Esophagus muscularis mucosa (tissue), 3 donors: ENCODE measurements at regions not wholly inside any gene's neighbourhood (a gene's known extent, or its start where the extent isn't known, plus 50 kb on each side); places are given as distances from the start of the nearest gene placed in this dataset.

Source experiments
- POLR2A ChIP-seq: fragments of 450-650 bp; IDR thresholded peaks from one replicate; pipeline ENCODE4 v1.6.1; 2017; ENCODE audit warnings: antibody characterized with exemption, moderate library complexity, mild to moderate bottlenecking, low read depth
- TF ChIP-seq, protein P1 (sequence below), 3 experiments: fragments of 200-600 bp in 2 of 3; fragments of 450-650 bp in 1 of 3; sonication (generic) in 2 of 3; IDR thresholded peaks; one replicate each; pipeline ENCODE4 v1.5.1; 2017 to 2019; ENCODE audit warnings: antibody characterized with exemption in 3 of 3, mild to moderate bottlenecking in 2 of 3, moderate library complexity in 1 of 3

DNA sequence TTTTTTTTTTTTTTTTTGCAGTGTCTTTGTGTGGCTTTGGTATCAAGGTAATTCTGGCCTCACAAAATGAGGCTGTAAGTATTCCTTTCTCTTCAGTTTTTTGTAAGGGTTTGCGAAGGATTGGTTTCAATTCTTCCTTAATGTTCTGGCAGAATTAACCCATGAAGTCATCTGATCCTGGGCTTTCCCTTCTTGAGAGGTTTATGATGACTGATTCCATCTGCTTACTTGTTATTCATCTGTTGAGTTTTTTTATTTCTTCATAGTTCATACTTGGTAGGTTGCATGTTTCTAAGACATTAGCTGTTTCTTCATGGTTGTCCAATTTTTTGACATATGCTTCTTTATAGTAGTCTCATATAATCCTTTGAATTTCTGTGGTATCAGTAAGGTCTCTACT, 181.4 kb upstream of the PDE5A start:
- no peak for TF ChIP-seq POLR2A
- TF ChIP-seq, protein P1, sequence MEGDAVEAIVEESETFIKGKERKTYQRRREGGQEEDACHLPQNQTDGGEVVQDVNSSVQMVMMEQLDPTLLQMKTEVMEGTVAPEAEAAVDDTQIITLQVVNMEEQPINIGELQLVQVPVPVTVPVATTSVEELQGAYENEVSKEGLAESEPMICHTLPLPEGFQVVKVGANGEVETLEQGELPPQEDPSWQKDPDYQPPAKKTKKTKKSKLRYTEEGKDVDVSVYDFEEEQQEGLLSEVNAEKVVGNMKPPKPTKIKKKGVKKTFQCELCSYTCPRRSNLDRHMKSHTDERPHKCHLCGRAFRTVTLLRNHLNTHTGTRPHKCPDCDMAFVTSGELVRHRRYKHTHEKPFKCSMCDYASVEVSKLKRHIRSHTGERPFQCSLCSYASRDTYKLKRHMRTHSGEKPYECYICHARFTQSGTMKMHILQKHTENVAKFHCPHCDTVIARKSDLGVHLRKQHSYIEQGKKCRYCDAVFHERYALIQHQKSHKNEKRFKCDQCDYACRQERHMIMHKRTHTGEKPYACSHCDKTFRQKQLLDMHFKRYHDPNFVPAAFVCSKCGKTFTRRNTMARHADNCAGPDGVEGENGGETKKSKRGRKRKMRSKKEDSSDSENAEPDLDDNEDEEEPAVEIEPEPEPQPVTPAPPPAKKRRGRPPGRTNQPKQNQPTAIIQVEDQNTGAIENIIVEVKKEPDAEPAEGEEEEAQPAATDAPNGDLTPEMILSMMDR (IDR thresholded peaks at IDR 0.05) = no peak
